ENCODE measurements at regions not wholly inside any gene's neighbourhood (a gene's known extent, or its start where the extent isn't known, plus 50 kb on each side); places are given as distances from the start of the nearest gene placed in this dataset.

DNA sequence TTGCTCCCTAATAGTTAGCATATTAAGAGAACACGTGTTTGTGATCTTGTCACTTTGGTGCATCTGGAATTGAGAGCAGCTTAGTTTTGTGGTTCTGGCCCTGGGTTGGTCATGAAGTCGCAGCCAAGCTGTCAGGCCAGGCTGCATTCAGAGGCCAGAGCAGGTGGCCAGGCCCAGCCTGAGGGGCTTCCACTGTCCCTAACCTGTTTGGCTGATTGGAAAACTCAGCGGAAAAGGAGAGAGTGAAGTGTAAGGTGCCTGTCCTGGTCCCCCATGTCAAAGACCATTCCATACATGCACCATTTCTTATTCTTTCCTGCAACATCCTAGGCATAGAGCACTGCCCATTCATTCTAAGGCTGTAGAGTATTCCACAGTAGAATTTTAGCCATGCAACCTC, 111.5 kb upstream of the IGLL5 start:
- CTCF ChIA-PET, result no interaction called here
- no peaks in the 10 kb centered on the region for H3K4me1 ChIP-seq (replicated peaks; ENCODE audit: insufficient read depth)
- intact Hi-C loops (cut with micrococcal nuclease; ENCODE audit: unreplicated experiment), result no loop called here

DNA sequence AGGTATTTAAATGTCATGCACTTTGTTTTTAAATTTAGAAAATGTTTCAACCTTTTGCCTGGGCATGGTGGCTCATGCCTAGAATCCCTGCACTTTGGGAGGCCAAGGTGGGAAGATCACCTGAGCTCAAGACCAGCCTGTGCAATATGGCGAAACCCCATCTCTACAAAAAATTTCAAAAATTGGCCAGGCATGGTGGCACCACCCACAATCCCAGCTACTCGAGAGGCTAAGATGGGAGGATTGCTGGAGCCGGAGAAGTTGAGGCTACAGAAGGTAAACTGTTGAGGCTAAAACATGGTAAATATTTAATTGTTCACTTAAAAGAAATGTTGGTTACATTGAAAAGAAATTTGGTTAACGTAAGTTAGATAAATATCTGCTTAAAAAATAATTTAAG, 108.4 kb upstream of the IGLL5 start:
- Histone ChIP-seq H4K20me1 (ENCODE audit: insufficient read depth) (no peaks in the 10 kb centered on the region), H3K9me2 (ENCODE audit: insufficient read depth) (no peaks in the 10 kb centered on the region), H2AFZ (no peak overlapping the region), H3K27me3 (ENCODE audit: insufficient read depth, low read depth) (peaks cover 33% of the 10 kb centered on the region), H3K79me2 (ENCODE audit: low read depth) (no peaks in the 10 kb centered on the region), H3K4me1 (replicated peaks; ENCODE audit: insufficient read depth) (no peaks in the 10 kb centered on the region), H3K36me3 (ENCODE audit: low read depth) (no peaks in the 10 kb centered on the region), H3K4me2 (no peak overlapping the region), H3K4me3 (no peak overlapping the region), H3K9me3 (ENCODE audit: insufficient read depth, low read depth) (no peaks in the 10 kb centered on the region), H3F3A (ENCODE audit: insufficient read depth, low read depth) (no peaks in the 10 kb centered on the region), H3K27ac (no peak overlapping the region)
- ChIA-PET POLR2A (ENCODE audit: unreplicated experiment) (no interaction called here), CTCF (no interaction called here)
- no TSS peak for BruUV-seq (replicated peaks)
- TF ChIP-seq, protein P1, sequence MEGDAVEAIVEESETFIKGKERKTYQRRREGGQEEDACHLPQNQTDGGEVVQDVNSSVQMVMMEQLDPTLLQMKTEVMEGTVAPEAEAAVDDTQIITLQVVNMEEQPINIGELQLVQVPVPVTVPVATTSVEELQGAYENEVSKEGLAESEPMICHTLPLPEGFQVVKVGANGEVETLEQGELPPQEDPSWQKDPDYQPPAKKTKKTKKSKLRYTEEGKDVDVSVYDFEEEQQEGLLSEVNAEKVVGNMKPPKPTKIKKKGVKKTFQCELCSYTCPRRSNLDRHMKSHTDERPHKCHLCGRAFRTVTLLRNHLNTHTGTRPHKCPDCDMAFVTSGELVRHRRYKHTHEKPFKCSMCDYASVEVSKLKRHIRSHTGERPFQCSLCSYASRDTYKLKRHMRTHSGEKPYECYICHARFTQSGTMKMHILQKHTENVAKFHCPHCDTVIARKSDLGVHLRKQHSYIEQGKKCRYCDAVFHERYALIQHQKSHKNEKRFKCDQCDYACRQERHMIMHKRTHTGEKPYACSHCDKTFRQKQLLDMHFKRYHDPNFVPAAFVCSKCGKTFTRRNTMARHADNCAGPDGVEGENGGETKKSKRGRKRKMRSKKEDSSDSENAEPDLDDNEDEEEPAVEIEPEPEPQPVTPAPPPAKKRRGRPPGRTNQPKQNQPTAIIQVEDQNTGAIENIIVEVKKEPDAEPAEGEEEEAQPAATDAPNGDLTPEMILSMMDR (conservative IDR thresholded peaks at IDR 0.05), result no peak
- TF ChIP-seq EZH2 (IDR thresholded peaks at IDR 0.05; ENCODE audit: low read depth), result no peak
- DNase-seq, result no peak
- intact Hi-C loops (cut with micrococcal nuclease; ENCODE audit: unreplicated experiment), result no loop called here

More for the DNA sequence above, 111.5 kb upstream of the IGLL5 start:
- H3K4me2 ChIP-seq, result no peak overlapping the region
- no peaks in the 10 kb centered on the region for H3K79me2 ChIP-seq (ENCODE audit: low read depth)
- no peak for DNase-seq
- H2AFZ ChIP-seq, result no peak overlapping the region
- H4K20me1 ChIP-seq (ENCODE audit: insufficient read depth), result no peaks in the 10 kb centered on the region
- peaks cover 39% of the 10 kb centered on the region for H3K27me3 ChIP-seq (ENCODE audit: insufficient read depth, low read depth)
- H3K27ac ChIP-seq, result no peak overlapping the region
- no peaks in the 10 kb centered on the region for H3K9me3 ChIP-seq (ENCODE audit: insufficient read depth, low read depth)
- TF ChIP-seq, protein P1 (conservative IDR thresholded peaks at IDR 0.05), result no peak
- no peak for TF ChIP-seq EZH2 (IDR thresholded peaks at IDR 0.05; ENCODE audit: low read depth)
- no peaks in the 10 kb centered on the region for H3K36me3 ChIP-seq (ENCODE audit: low read depth)
- no peak overlapping the region for H3K4me3 ChIP-seq
- H3F3A ChIP-seq (ENCODE audit: insufficient read depth, low read depth), result no peaks in the 10 kb centered on the region
- no peaks in the 10 kb centered on the region for H3K9me2 ChIP-seq (ENCODE audit: insufficient read depth)
- no TSS peak for BruUV-seq (replicated peaks)
- POLR2A ChIA-PET (ENCODE audit: unreplicated experiment), result no interaction called here

DNA sequence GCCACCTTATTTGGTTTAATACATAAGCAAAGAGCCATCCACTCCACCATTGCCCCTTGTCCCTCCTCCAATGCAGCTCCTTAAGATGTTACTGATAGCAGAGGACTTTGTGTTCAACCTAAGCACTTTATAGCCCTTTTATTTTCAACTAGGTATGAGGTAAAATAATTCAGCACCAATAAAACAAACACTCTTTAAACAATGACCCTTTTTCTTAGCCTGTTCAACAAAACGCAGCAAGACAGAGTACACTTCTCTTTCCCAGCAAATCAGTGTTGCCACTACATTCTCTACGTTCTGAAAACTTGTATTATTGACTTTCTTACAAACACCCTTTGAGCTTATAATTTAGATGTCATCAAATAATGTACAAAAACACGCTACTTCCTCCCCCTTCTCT, 104.0 kb upstream of the IGLL5 start:
- no peaks in the 10 kb centered on the region for H3K9me3 ChIP-seq (ENCODE audit: insufficient read depth, low read depth)
- no peak for DNase-seq
- H3K36me3 ChIP-seq (ENCODE audit: low read depth), result no peaks in the 10 kb centered on the region
- no peak overlapping the region for H3K27ac ChIP-seq
- no peaks in the 10 kb centered on the region for H4K20me1 ChIP-seq (ENCODE audit: insufficient read depth)
- H3K4me1 ChIP-seq (replicated peaks; ENCODE audit: insufficient read depth), result no peaks in the 10 kb centered on the region
- H3F3A ChIP-seq (ENCODE audit: insufficient read depth, low read depth), result no peaks in the 10 kb centered on the region
- no peak overlapping the region for H3K4me2 ChIP-seq
- ChIA-PET POLR2A (ENCODE audit: unreplicated experiment) (no interaction called here), CTCF (no interaction called here)
- peaks cover 29% of the 10 kb centered on the region for H3K27me3 ChIP-seq (ENCODE audit: insufficient read depth, low read depth)
- H3K4me3 ChIP-seq, result no peak overlapping the region
- no peak overlapping the region for H2AFZ ChIP-seq
- H3K79me2 ChIP-seq (ENCODE audit: low read depth), result no peaks in the 10 kb centered on the region
- H3K9me2 ChIP-seq (ENCODE audit: insufficient read depth), result no peaks in the 10 kb centered on the region
- BruUV-seq (replicated peaks), result no TSS peak
- TF ChIP-seq EZH2 (IDR thresholded peaks at IDR 0.05; ENCODE audit: low read depth), result no peak
- TF ChIP-seq, protein P1 (conservative IDR thresholded peaks at IDR 0.05), result no peak
- intact Hi-C loops (cut with micrococcal nuclease; ENCODE audit: unreplicated experiment), result no loop called here

Data from PC-9 (cell line).